ENCODE measurements at regions not wholly inside any gene's neighbourhood (a gene's known extent, or its start where the extent isn't known, plus 50 kb on each side); places are given as distances from the start of the nearest gene placed in this dataset.

GRCh38 chr16:79394206-79394605 is 206.3 kb downstream of the MAF start:
- Histone ChIP-seq H3K4me2 (no peak overlapping the region), H3K79me2 (ENCODE audit: insufficient read depth) (no peaks in the 10 kb centered on the region), H3K4me1 (ENCODE audit: control insufficient read depth in 1 of 2, insufficient read depth in 2 of 2, low read depth in 1 of 2, low read length in 1 of 2) (peaks cover 0 to 14% of the 10 kb centered on the region in 2 experiments; a peak in 2 of 4 replicates), H3K4me3 (ENCODE audit: low read depth in 2 of 2, low read length in 1 of 2) (no peak overlapping the region), H3K9me2 (no peaks in the 10 kb centered on the region), H3K9me3 (no peaks in the 10 kb centered on the region), H3K27ac (ENCODE audit: low read depth in 2 of 2, low read length in 1 of 2) (no peak overlapping the region), H3K27me3 (ENCODE audit: insufficient read depth) (no peaks in the 10 kb centered on the region), H3K9ac (no peak overlapping the region), H3F3A (replicated peaks; ENCODE audit: insufficient read depth) (no peaks in the 10 kb centered on the region), H2AFZ (ENCODE audit: low read depth) (no peak overlapping the region), H4K20me1 (ENCODE audit: insufficient read depth) (no peaks in the 10 kb centered on the region), H3K36me3 (replicated peaks in 1 of 2; ENCODE audit: control insufficient read depth in 1 of 2, insufficient read depth in 2 of 2, low read length in 1 of 2) (no peaks in the 10 kb centered on the region)
- TF ChIP-seq SIN3A (IDR thresholded peaks at IDR 0.05; ENCODE audit: borderline replicate concordance, low read depth, low read length), result no peak
- WGBS (ENCODE audit: low lambda C conversion rate), result 41% methylated on average over 3 of the region's 3 CpGs
- CTCF ChIA-PET, result interaction anchor here (1.1 kb wide), 1 partner anchor 9 kb away, joined by 3 read pairs; no protein-coding TSS in a partner anchor
- POLR2A ChIA-PET, result no interaction called here
- DNase-seq, result no peak

GRCh38 chr16:79393564-79393963 is 207.0 kb downstream of the MAF start:
- H3K4me1 ChIP-seq (ENCODE audit: control insufficient read depth in 1 of 2, insufficient read depth in 2 of 2, low read depth in 1 of 2, low read length in 1 of 2), result peaks cover 0 to 14% of the 10 kb centered on the region in 2 experiments; a peak in 2 of 4 replicates
- H4K20me1 ChIP-seq (ENCODE audit: insufficient read depth), result no peaks in the 10 kb centered on the region
- no peak overlapping the region for H3K9ac ChIP-seq
- H3K27me3 ChIP-seq (ENCODE audit: insufficient read depth), result no peaks in the 10 kb centered on the region
- H2AFZ ChIP-seq (ENCODE audit: low read depth), result no peak overlapping the region
- CTCF ChIA-PET, result no interaction called here
- no peak overlapping the region for H3K4me3 ChIP-seq (ENCODE audit: low read depth in 2 of 2, low read length in 1 of 2)
- H3F3A ChIP-seq (replicated peaks; ENCODE audit: insufficient read depth), result no peaks in the 10 kb centered on the region
- no peaks in the 10 kb centered on the region for H3K36me3 ChIP-seq (replicated peaks in 1 of 2; ENCODE audit: control insufficient read depth in 1 of 2, insufficient read depth in 2 of 2, low read length in 1 of 2)
- H3K27ac ChIP-seq (ENCODE audit: low read depth in 2 of 2, low read length in 1 of 2), result no peak overlapping the region
- TF ChIP-seq ELF1 (IDR thresholded peaks at IDR 0.05), result no peak
- no peak for TF ChIP-seq POLR2AphosphoS5 (IDR thresholded peaks at IDR 0.05; ENCODE audit: low read depth, low read length)
- no peak for TF ChIP-seq FOSL2 (IDR thresholded peaks at IDR 0.05; ENCODE audit: borderline replicate concordance, low read depth)
- TF ChIP-seq USF1 (IDR thresholded peaks at IDR 0.05; ENCODE audit: borderline replicate concordance, low read depth), result no peak
- no peak for TF ChIP-seq PBX3 (IDR thresholded peaks at IDR 0.05)
- TF ChIP-seq MEF2A (IDR thresholded peaks at IDR 0.05; ENCODE audit: borderline replicate concordance, low read depth), result no peak
- no peak for TF ChIP-seq FOXM1 (IDR thresholded peaks at IDR 0.05; ENCODE audit: low read depth)
- TF ChIP-seq TCF12 (IDR thresholded peaks at IDR 0.05), result no peak
- no peak for TF ChIP-seq RCOR1 (IDR thresholded peaks at IDR 0.05; ENCODE audit: low read length)
- no peak for TF ChIP-seq CTCF (IDR thresholded peaks at IDR 0.05)
- no peak for TF ChIP-seq CHD2 (IDR thresholded peaks at IDR 0.05; ENCODE audit: low read length, partially characterized antibody)
- WGBS (ENCODE audit: low lambda C conversion rate), result 49% methylated on average over 2 of the region's 2 CpGs
- POLR2A ChIA-PET, result no interaction called here
- no peaks in the 10 kb centered on the region for H3K79me2 ChIP-seq (ENCODE audit: insufficient read depth)
- no peak overlapping the region for H3K4me2 ChIP-seq
- no peaks in the 10 kb centered on the region for H3K9me2 ChIP-seq
- DNase-seq, result no peak
- H3K9me3 ChIP-seq, result no peaks in the 10 kb centered on the region

Data from SK-N-SH (cell line).